Fibroblast of the aortic adventitia (primary cell): ENCODE measurements at regions not wholly inside any gene's neighbourhood (a gene's known extent, or its start where the extent isn't known, plus 50 kb on each side); places are given as distances from the start of the nearest gene placed in this dataset.
A peak's percentile ranks its signal among the peaks of the same experiment; 100 is the strongest.
"Not testable (repeated sequence)": the region's sequence is repeated elsewhere in the genome, so short reads cannot be mapped to it uniquely, and the experiment has no call there.

Experiments used
- DNase-seq: peaks from one replicate; pipeline ENCODE4 v3.0.0-alpha.2; 2010; ENCODE audit warnings: low read depth
- H3K4me3 ChIP-seq: 2 replicates; pipeline ENCODE4 v1.5.1; 2011; ENCODE audit warnings: low read depth, mild to moderate bottlenecking, control low read depth, low read length, moderate library complexity
- TF ChIP-seq, protein P1 (sequence below): IDR thresholded peaks from 2 replicates; pipeline ENCODE4 v1.5.1; 2011; ENCODE audit warnings: mild to moderate bottlenecking, low read length, control low read depth, inconsistent platforms; ENCODE audit not compliant: insufficient read depth

DNA sequence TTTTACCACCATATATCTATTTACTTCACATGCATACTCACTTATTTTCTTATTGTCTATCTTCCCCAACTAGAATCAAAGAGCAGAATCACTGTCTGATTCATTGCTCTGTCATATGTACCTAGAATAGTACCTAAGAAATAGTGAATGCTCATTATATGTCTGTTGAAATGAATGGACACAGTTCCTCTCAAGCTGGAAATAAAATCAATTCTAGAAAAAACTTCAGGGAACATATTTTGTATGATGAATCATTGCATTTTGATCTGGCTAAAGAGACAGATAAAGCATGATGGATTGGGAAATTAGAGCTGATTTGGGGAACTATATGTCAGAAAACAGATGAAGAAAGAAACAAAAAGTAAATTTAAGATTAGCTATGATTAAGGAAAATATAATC lies 623.3 kb downstream of the C12orf50 start:
- TF ChIP-seq, protein P1, sequence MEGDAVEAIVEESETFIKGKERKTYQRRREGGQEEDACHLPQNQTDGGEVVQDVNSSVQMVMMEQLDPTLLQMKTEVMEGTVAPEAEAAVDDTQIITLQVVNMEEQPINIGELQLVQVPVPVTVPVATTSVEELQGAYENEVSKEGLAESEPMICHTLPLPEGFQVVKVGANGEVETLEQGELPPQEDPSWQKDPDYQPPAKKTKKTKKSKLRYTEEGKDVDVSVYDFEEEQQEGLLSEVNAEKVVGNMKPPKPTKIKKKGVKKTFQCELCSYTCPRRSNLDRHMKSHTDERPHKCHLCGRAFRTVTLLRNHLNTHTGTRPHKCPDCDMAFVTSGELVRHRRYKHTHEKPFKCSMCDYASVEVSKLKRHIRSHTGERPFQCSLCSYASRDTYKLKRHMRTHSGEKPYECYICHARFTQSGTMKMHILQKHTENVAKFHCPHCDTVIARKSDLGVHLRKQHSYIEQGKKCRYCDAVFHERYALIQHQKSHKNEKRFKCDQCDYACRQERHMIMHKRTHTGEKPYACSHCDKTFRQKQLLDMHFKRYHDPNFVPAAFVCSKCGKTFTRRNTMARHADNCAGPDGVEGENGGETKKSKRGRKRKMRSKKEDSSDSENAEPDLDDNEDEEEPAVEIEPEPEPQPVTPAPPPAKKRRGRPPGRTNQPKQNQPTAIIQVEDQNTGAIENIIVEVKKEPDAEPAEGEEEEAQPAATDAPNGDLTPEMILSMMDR: no peak
- peak; percentile 42 for DNase-seq
- H3K4me3 ChIP-seq: no peak overlapping the region

DNA sequence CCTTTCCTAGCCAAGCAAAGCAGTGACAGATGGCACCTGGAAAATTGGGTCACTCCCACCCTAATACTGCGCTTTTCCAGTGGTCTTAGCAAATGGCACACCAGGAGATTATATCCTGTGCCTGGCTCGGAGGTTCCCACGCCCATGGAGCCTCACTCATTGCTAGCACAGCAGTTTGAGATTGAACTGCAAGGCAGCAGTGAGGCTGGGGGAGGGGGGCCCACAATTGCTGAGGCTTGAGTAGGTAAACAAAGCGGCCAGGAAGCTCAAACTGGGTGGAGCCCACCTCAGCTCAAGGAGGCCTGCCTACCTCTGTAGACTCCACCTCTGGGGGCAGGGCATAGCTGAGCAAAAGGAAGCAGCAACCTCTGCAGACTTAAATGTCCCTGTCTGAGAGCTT lies 635.0 kb downstream of the C12orf50 start:
- DNase-seq, H3K4me3 ChIP-seq: not testable (repeated sequence)

DNA sequence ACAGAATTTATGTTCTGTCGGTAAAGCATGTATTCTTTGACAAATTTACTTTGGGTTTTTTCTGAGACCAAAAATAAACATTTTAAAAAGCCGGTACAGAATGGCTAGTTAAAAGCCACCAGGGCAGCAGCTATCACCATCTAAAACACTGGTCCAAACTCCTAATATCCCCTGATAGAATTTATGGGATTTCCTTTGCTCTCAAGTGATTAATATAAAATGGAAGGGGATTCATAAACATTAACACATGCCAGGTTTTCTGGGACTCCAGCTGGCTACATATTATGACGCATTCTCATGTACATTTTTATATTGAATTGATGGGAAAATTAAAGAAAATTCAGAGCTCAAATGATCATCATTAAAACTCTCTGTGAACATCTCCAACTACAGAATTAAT lies 640.8 kb downstream of the C12orf50 start:
- no peak for DNase-seq
- no peak overlapping the region for H3K4me3 ChIP-seq
- TF ChIP-seq, protein P1: no peak

DNA sequence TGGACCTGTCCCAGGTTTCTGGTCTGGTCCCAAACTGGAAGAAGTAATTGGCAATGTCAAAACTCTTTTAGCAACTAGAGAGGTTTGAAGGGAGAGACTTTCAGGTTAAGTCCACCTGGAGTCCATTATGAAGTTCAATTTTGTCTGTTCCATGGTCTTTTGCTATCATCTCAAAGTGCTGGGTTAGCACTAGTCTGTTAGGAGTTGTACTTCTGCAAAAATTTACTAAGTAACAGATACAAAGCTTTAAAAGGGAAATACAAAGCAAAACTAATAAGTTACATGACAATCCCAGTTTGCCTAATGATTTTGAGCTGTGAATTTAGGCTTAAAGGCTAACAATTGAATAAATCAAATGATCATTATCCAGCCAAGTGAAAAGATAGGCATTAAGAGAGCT lies 643.9 kb downstream of the C12orf50 start:
- no peak for DNase-seq
- TF ChIP-seq, protein P1: no peak
- no peak overlapping the region for H3K4me3 ChIP-seq

DNA sequence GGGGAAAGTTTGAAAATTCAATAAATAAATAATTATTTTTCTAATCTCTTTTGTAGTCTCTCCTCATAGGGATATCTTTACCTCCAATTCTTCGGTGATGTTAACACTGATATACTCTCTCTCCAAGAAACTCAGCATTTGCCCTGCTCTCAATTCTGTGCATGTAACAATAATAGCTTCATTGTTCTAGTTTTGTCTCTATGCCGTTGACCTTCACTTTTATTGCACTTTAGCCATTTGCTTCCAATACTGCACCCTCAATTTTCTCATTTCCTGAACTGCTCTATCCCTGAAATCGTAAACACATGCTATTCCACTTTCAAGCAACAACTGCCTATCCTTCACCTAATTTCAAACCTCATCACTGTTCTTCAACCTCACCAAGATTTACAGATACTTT lies 645.0 kb downstream of the C12orf50 start:
- TF ChIP-seq, protein P1: no peak
- H3K4me3 ChIP-seq: no peak overlapping the region
- DNase-seq: no peak

DNA sequence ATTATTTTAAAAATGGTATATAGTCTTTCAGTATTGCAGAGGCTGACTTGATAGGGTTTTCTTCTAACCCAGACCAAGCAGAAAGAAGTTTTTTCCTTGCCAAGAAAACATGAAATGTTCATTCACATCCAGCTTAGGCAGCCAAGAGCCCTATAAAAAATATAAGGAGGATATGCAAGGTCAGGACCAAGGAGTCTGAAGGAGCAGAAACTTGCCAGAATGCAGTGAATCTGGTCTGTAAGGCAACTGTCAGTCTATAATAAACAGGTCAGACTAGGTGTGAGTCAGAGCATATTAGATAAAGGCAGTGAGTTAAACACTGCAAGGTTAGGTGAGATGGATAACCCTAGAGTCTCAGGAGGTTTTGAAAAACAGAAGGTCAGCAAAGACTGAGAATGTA lies 645.5 kb downstream of the C12orf50 start:
- TF ChIP-seq, protein P1: no peak
- peak; percentile 79 for DNase-seq
- H3K4me3 ChIP-seq: no peak overlapping the region

DNA sequence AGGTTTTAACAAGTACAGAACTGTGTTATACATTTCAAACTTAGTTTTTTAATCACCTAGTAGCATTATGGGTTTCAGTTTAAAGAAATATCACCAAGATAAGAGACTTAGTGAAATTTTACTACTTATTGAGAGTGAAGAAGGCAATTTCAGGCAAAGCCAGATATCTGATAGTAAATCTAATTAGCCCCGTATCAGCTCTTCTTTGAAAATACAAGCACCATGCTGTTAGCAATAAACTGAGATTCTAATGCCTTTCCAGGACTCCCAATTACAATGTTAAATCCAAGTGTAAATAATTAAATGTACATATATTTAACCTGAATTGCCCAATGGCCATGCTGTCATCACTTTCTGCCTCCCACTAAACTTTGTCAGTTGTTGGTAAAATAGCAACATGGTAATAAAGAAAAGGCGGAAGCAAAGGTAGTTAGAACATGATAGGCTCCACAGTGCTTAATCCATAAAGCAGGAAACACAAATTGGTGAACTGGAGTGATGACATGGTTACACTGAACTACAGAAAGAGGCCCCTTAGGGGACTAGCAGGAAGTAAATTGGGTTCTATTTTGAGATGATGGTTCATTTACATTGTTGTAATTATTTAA lies 646.1 kb downstream of the C12orf50 start:
- no peak overlapping the region for H3K4me3 ChIP-seq
- DNase-seq: no peak
- TF ChIP-seq, protein P1: no peak
